Keratinocyte (primary cell): ENCODE measurements at regions not wholly inside any gene's neighbourhood (a gene's known extent, or its start where the extent isn't known, plus 50 kb on each side); places are given as distances from the start of the nearest gene placed in this dataset.

Experiments
- CTCF ChIP-seq, 3 experiments: IDR thresholded peaks in 1 of 3; conservative IDR thresholded peaks in 1 of 3; optimal IDR thresholded peaks in 1 of 3; 2 replicates in 2 of 3; 3 replicates in 1 of 3; pipeline versions ENCODE3 to v1.5.1; 2011; ENCODE audit warnings: low read length in 3 of 3, mild to moderate bottlenecking in 3 of 3, moderate library complexity in 2 of 3, control low read depth in 1 of 3, inconsistent platforms in 1 of 3; ENCODE audit not compliant: insufficient read depth in 2 of 3; ENCODE audit errors: extremely low read depth in 1 of 3
- EZH2 ChIP-seq: IDR thresholded peaks from one replicate; pipeline ENCODE4 v1.6.1; 2012; ENCODE audit warnings: inconsistent platforms, mild to moderate bottlenecking, low read length, moderate library complexity

GRCh38 chr1:222167896-222168295, 380.0 kb downstream of the HHIPL2 start:
- TF ChIP-seq CTCF (optimal IDR thresholded peaks at IDR 0.05 in 1 of 3, IDR thresholded peaks at IDR 0.05 in 1 of 3, conservative IDR thresholded peaks at IDR 0.05 in 1 of 3; ENCODE audit: extremely low read depth in 1 of 3, insufficient read depth in 2 of 3, low read length in 3 of 3) (no peak), EZH2 (no peak)
